Kidney epithelial cell (primary cell): ENCODE measurements at regions not wholly inside any gene's neighbourhood (a gene's known extent, or its start where the extent isn't known, plus 50 kb on each side); places are given as distances from the start of the nearest gene placed in this dataset.

Experiments
- DNase-seq: peaks from one replicate; pipeline ENCODE4 v3.0.0-alpha.2; 2010; ENCODE audit warnings: low read depth
- H3K27me3 ChIP-seq: 2 replicates; pipeline ENCODE4 v1.6.0; 2011; ENCODE audit warnings: low read length; ENCODE audit not compliant: control insufficient read depth, insufficient read depth
- H3K36me3 ChIP-seq: 2 replicates; pipeline ENCODE4 v1.5.1; 2011; ENCODE audit warnings: low read length; ENCODE audit not compliant: control insufficient read depth, insufficient read depth
- H3K4me3 ChIP-seq: 2 replicates; pipeline ENCODE4 v1.5.1; 2011; ENCODE audit warnings: low read depth, mild to moderate bottlenecking, control low read depth, low read length
- CTCF ChIP-seq: IDR thresholded peaks from 2 replicates; pipeline ENCODE4 v1.5.1; 2011; ENCODE audit warnings: mild to moderate bottlenecking, moderate library complexity, low read length, control low read depth, inconsistent platforms; ENCODE audit not compliant: insufficient read depth, poor library complexity, severe bottlenecking

- Histone ChIP-seq H3K27me3 (no peaks in the 10 kb centered on the region), H3K4me3 (no peak overlapping the region), H3K36me3 (no peaks in the 10 kb centered on the region)
- TF ChIP-seq CTCF = no peak
- DNase-seq = no peak
These were observed 70.7 kb upstream of the TAF1L start for GRCh38 chr9:32706004-32706724.

- Histone ChIP-seq H3K27me3 (no peaks in the 10 kb centered on the region), H3K36me3 (no peaks in the 10 kb centered on the region), H3K4me3 (no peak overlapping the region)
- no peak for DNase-seq
- no peak for TF ChIP-seq CTCF
These were observed 71.2 kb upstream of the TAF1L start for GRCh38 chr9:32706725-32707100.

- TF ChIP-seq CTCF = no peak
- H3K27me3 ChIP-seq = no peaks in the 10 kb centered on the region
- no peak overlapping the region for H3K4me3 ChIP-seq
- no peak for DNase-seq
- no peaks in the 10 kb centered on the region for H3K36me3 ChIP-seq
These were observed 71.9 kb upstream of the TAF1L start for GRCh38 chr9:32707326-32707725.

- no peaks in the 10 kb centered on the region for H3K36me3 ChIP-seq
- no peaks in the 10 kb centered on the region for H3K27me3 ChIP-seq
- TF ChIP-seq CTCF = no peak
- DNase-seq = no peak
- H3K4me3 ChIP-seq = no peak overlapping the region
These were observed 73.1 kb upstream of the TAF1L start for GRCh38 chr9:32708480-32709150.

GRCh38 chr9:32709871-32710270 lies 73.5 kb upstream of the TMEM215 start:
- Histone ChIP-seq H3K4me3 (no peak overlapping the region), H3K27me3 (no peaks in the 10 kb centered on the region), H3K36me3 (no peaks in the 10 kb centered on the region)
- no peak for DNase-seq
- no peak for TF ChIP-seq CTCF
